NCI-H526 (cell line): ENCODE measurements at regions not wholly inside any gene's neighbourhood (a gene's known extent, or its start where the extent isn't known, plus 50 kb on each side); places are given as distances from the start of the nearest gene placed in this dataset.
"Not testable (repeated sequence)": the region's sequence is repeated elsewhere in the genome, so short reads cannot be mapped to it uniquely, and the experiment has no call there.

Source experiments
- DNase-seq, 2 experiments: peaks; one replicate each; lab custom pipeline; 2025; lab: John Stamatoyannopoulos, UW

- DNase-seq: no peak
These were observed 51.7 kb downstream of the FAM50B start for GRCh38 chr6:3900744-3901336.

GRCh38 chr6:3902871-3903648 is 53.9 kb downstream of the FAM50B start:
- no peak for DNase-seq

GRCh38 chr6:3904518-3904917 is 55.3 kb downstream of the FAM50B start:
- no peak for DNase-seq

GRCh38 chr6:3905945-3906845 is 57.0 kb downstream of the FAM50B start:
- no peak for DNase-seq

- DNase-seq: no peak
These were observed 57.6 kb downstream of the FAM50B start for GRCh38 chr6:3906846-3907151.

GRCh38 chr6:3908223-3908622 is 59.0 kb downstream of the FAM50B start:
- DNase-seq: no peak

- DNase-seq: no peak
These were observed 59.8 kb downstream of the FAM50B start for GRCh38 chr6:3908961-3909360.

GRCh38 chr6:3910106-3910663 is 61.0 kb downstream of the FAM50B start:
- DNase-seq: no peak

GRCh38 chr6:3911130-3911529 is 62.0 kb downstream of the FAM50B start:
- no peak for DNase-seq

- no peak for DNase-seq
These were observed 62.6 kb downstream of the FAM50B start for GRCh38 chr6:3911614-3912336.

- no peak for DNase-seq
These were observed 63.3 kb downstream of the FAM50B start for GRCh38 chr6:3912361-3913076.

- no peak for DNase-seq
These were observed 64.1 kb downstream of the FAM50B start for GRCh38 chr6:3913077-3913957.

- no peak for DNase-seq
These were observed 64.8 kb downstream of the FAM50B start for GRCh38 chr6:3913958-3914337.

- DNase-seq: no peak
These were observed 66.1 kb downstream of the FAM50B start for GRCh38 chr6:3915076-3915791.

- DNase-seq: no peak
These were observed 67.0 kb downstream of the FAM50B start for GRCh38 chr6:3916211-3916610.

- DNase-seq: not testable (repeated sequence)
These were observed 67.6 kb downstream of the FAM50B start for GRCh38 chr6:3916749-3917148.

- DNase-seq: peak; percentile 88 to 93
These were observed 69.3 kb downstream of the FAM50B start for GRCh38 chr6:3918469-3918868.

GRCh38 chr6:3919130-3919628 is 70.0 kb downstream of the FAM50B start:
- peak; percentile 82 to 86 for DNase-seq

GRCh38 chr6:3919849-3920248 is 70.7 kb downstream of the FAM50B start:
- no peak for DNase-seq
